ENCODE measurements at regions not wholly inside any gene's neighbourhood (a gene's known extent, or its start where the extent isn't known, plus 50 kb on each side); places are given as distances from the start of the nearest gene placed in this dataset.
"Not testable (repeated sequence)": the region's sequence is repeated elsewhere in the genome, so short reads cannot be mapped to it uniquely, and the experiment has no call there.

- in situ Hi-C loops (cut with MboI; ENCODE audit: low sequenced_read_pairs), result no loop called here
These were observed 461.4 kb downstream of the CD83 start for GRCh38 chr6:14578994-14579393.

GRCh38 chr6:14582749-14583148 is 465.2 kb downstream of the CD83 start:
- in situ Hi-C loops (cut with MboI; ENCODE audit: low sequenced_read_pairs), result no loop called here

- in situ Hi-C loops (cut with MboI; ENCODE audit: low sequenced_read_pairs), result no loop called here
These were observed 466.3 kb downstream of the CD83 start for GRCh38 chr6:14583826-14584225.

- in situ Hi-C loops (cut with MboI; ENCODE audit: low sequenced_read_pairs), result no loop called here
These were observed 466.9 kb downstream of the CD83 start for GRCh38 chr6:14584450-14584849.

- in situ Hi-C loops (cut with MboI; ENCODE audit: low sequenced_read_pairs), result no loop called here
These were observed 468.1 kb downstream of the CD83 start for GRCh38 chr6:14585689-14586088.

GRCh38 chr6:14589175-14589574 is 471.6 kb downstream of the CD83 start:
- in situ Hi-C loops (cut with MboI; ENCODE audit: low sequenced_read_pairs), result no loop called here

- in situ Hi-C loops (cut with MboI; ENCODE audit: low sequenced_read_pairs), result no loop called here
These were observed 473.0 kb downstream of the CD83 start for GRCh38 chr6:14590586-14590985.

GRCh38 chr6:14591998-14592397 is 474.4 kb downstream of the CD83 start:
- in situ Hi-C loops (cut with MboI; ENCODE audit: low sequenced_read_pairs), result no loop called here

- in situ Hi-C loops (cut with MboI; ENCODE audit: low sequenced_read_pairs), result no loop called here
These were observed 475.7 kb downstream of the CD83 start for GRCh38 chr6:14593286-14593685.

- in situ Hi-C loops (cut with MboI; ENCODE audit: low sequenced_read_pairs), result no loop called here
These were observed 478.2 kb downstream of the CD83 start for GRCh38 chr6:14595751-14596150.

- in situ Hi-C loops (cut with MboI; ENCODE audit: low sequenced_read_pairs), result no loop called here
These were observed 478.8 kb downstream of the CD83 start for GRCh38 chr6:14596410-14596809.

- in situ Hi-C loops (cut with MboI; ENCODE audit: low sequenced_read_pairs), result no loop called here
These were observed 479.5 kb downstream of the CD83 start for GRCh38 chr6:14597090-14597489.

GRCh38 chr6:14598017-14598864 is 480.7 kb downstream of the CD83 start:
- in situ Hi-C loops (cut with MboI; ENCODE audit: low sequenced_read_pairs), result no loop called here

GRCh38 chr6:14600306-14600705 is 482.7 kb downstream of the CD83 start:
- in situ Hi-C loops (cut with MboI; ENCODE audit: low sequenced_read_pairs), result not testable (repeated sequence)

GRCh38 chr6:14601490-14601889 is 483.9 kb downstream of the CD83 start:
- in situ Hi-C loops (cut with MboI; ENCODE audit: low sequenced_read_pairs), result no loop called here

GRCh38 chr6:14606353-14606752 is 488.8 kb downstream of the CD83 start:
- in situ Hi-C loops (cut with MboI; ENCODE audit: low sequenced_read_pairs), result no loop called here

GRCh38 chr6:14610141-14610540 is 492.6 kb downstream of the CD83 start:
- in situ Hi-C loops (cut with MboI; ENCODE audit: low sequenced_read_pairs), result no loop called here

GRCh38 chr6:14612016-14612980 is 494.7 kb downstream of the CD83 start:
- in situ Hi-C loops (cut with MboI; ENCODE audit: low sequenced_read_pairs), result no loop called here

- in situ Hi-C loops (cut with MboI; ENCODE audit: low sequenced_read_pairs), result no loop called here
These were observed 497.1 kb downstream of the CD83 start for GRCh38 chr6:14614631-14615030.

- in situ Hi-C loops (cut with MboI; ENCODE audit: low sequenced_read_pairs), result no loop called here
These were observed 499.1 kb downstream of the CD83 start for GRCh38 chr6:14616656-14617055.

- in situ Hi-C loops (cut with MboI; ENCODE audit: low sequenced_read_pairs), result no loop called here
These were observed 501.3 kb downstream of the CD83 start for GRCh38 chr6:14618759-14619418.
